ENCODE measurements at regions not wholly inside any gene's neighbourhood (a gene's known extent, or its start where the extent isn't known, plus 50 kb on each side); places are given as distances from the start of the nearest gene placed in this dataset.
"Not testable (repeated sequence)": the region's sequence is repeated elsewhere in the genome, so short reads cannot be mapped to it uniquely, and the experiment has no call there.

- no peak overlapping the region for H3K4me3 ChIP-seq (ENCODE audit: control insufficient read depth, low read depth, low read length)
- no peak for TF ChIP-seq CTCF (IDR thresholded peaks at IDR 0.05; ENCODE audit: control insufficient read depth, insufficient read depth, low read depth, low read length, missing control alignments)
- DNase-seq (ENCODE audit: low read depth) = no peak
Observed at GRCh38 chr2:65608466-65608865, 176.1 kb upstream of the SPRED2 start.

GRCh38 chr2:65607662-65608305 is 175.4 kb upstream of the SPRED2 start:
- TF ChIP-seq CTCF (IDR thresholded peaks at IDR 0.05; ENCODE audit: control insufficient read depth, insufficient read depth, low read depth, low read length, missing control alignments) = no peak
- H3K4me3 ChIP-seq (ENCODE audit: control insufficient read depth, low read depth, low read length) = no peak overlapping the region
- DNase-seq (ENCODE audit: low read depth) = no peak

- H3K4me3 ChIP-seq (ENCODE audit: control insufficient read depth, low read depth, low read length) = no peak overlapping the region
- TF ChIP-seq CTCF (IDR thresholded peaks at IDR 0.05; ENCODE audit: control insufficient read depth, insufficient read depth, low read depth, low read length, missing control alignments) = no peak
- no peak for DNase-seq (ENCODE audit: low read depth)
Observed at GRCh38 chr2:65605743-65606058, 173.3 kb upstream of the SPRED2 start.

- no peak overlapping the region for H3K4me3 ChIP-seq (ENCODE audit: control insufficient read depth, low read depth, low read length)
- TF ChIP-seq CTCF (IDR thresholded peaks at IDR 0.05; ENCODE audit: control insufficient read depth, insufficient read depth, low read depth, low read length, missing control alignments) = no peak
- no peak for DNase-seq (ENCODE audit: low read depth)
Observed at GRCh38 chr2:65605058-65605742, 172.8 kb upstream of the SPRED2 start.

- no peak for TF ChIP-seq CTCF (IDR thresholded peaks at IDR 0.05; ENCODE audit: control insufficient read depth, insufficient read depth, low read depth, low read length, missing control alignments)
- DNase-seq (ENCODE audit: low read depth) = no peak
Observed at GRCh38 chr2:65604246-65604645, 171.8 kb upstream of the SPRED2 start.

GRCh38 chr2:65602603-65603235 is 170.3 kb upstream of the SPRED2 start:
- no peak for DNase-seq (ENCODE audit: low read depth)
- H3K4me3 ChIP-seq (ENCODE audit: control insufficient read depth, low read depth, low read length) = no peak overlapping the region
- TF ChIP-seq CTCF (IDR thresholded peaks at IDR 0.05; ENCODE audit: control insufficient read depth, insufficient read depth, low read depth, low read length, missing control alignments) = no peak

More at GRCh38 chr2:65604246-65604645, 171.8 kb upstream of the SPRED2 start:
- no peak overlapping the region for H3K4me3 ChIP-seq (ENCODE audit: control insufficient read depth, low read depth, low read length)

- H3K4me3 ChIP-seq (ENCODE audit: control insufficient read depth, low read depth, low read length); DNase-seq (ENCODE audit: low read depth): not testable (repeated sequence)
Observed at GRCh38 chr2:65600871-65601270, 168.5 kb upstream of the SPRED2 start.

GRCh38 chr2:65600351-65600750 is 168.0 kb upstream of the SPRED2 start:
- H3K4me3 ChIP-seq (ENCODE audit: control insufficient read depth, low read depth, low read length); DNase-seq (ENCODE audit: low read depth): not testable (repeated sequence)
